ENCODE measurements at regions not wholly inside any gene's neighbourhood (a gene's known extent, or its start where the extent isn't known, plus 50 kb on each side); places are given as distances from the start of the nearest gene placed in this dataset.
"Not testable (repeated sequence)": the region's sequence is repeated elsewhere in the genome, so short reads cannot be mapped to it uniquely, and the experiment has no call there.

- Mint-ChIP-seq H3K9me3 (ENCODE audit: insufficient read depth) (no peaks in the 10 kb centered on the region), H3K4me1 (ENCODE audit: low read depth) (no peaks in the 10 kb centered on the region), H3K27ac (no peak overlapping the region), H3K4me3 (no peak overlapping the region), H3K36me3 (ENCODE audit: low read depth) (no peaks in the 10 kb centered on the region), H3K27me3 (ENCODE audit: low read depth) (no peaks in the 10 kb centered on the region)
- ChIA-PET POLR2A (no interaction called here), CTCF (no interaction called here)
- ATAC-seq: no peak
- no peak for DNase-seq
These were observed 97.1 kb downstream of the PLPPR4 start for GRCh38 chr1:99361406-99361805.

GRCh38 chr1:99363531-99363930 lies 99.2 kb downstream of the PLPPR4 start:
- Mint-ChIP-seq H3K9me3 (ENCODE audit: insufficient read depth) (no peaks in the 10 kb centered on the region), H3K27me3 (ENCODE audit: low read depth) (no peaks in the 10 kb centered on the region), H3K4me1 (ENCODE audit: low read depth) (no peaks in the 10 kb centered on the region), H3K27ac (no peak overlapping the region), H3K4me3 (no peak overlapping the region), H3K36me3 (ENCODE audit: low read depth) (no peaks in the 10 kb centered on the region)
- POLR2A ChIA-PET: no interaction called here
- ATAC-seq: no peak
- CTCF ChIA-PET: no interaction called here
- no peak for DNase-seq

GRCh38 chr1:99365141-99365540 lies 100.8 kb downstream of the PLPPR4 start:
- Mint-ChIP-seq H3K36me3 (ENCODE audit: low read depth) (no peaks in the 10 kb centered on the region), H3K4me3 (no peak overlapping the region), H3K27me3 (ENCODE audit: low read depth) (no peaks in the 10 kb centered on the region), H3K27ac (no peak overlapping the region), H3K4me1 (ENCODE audit: low read depth) (no peaks in the 10 kb centered on the region), H3K9me3 (ENCODE audit: insufficient read depth) (no peaks in the 10 kb centered on the region)
- POLR2A ChIA-PET: no interaction called here
- no peak for ATAC-seq
- CTCF ChIA-PET: no interaction called here
- DNase-seq: no peak

DNA sequence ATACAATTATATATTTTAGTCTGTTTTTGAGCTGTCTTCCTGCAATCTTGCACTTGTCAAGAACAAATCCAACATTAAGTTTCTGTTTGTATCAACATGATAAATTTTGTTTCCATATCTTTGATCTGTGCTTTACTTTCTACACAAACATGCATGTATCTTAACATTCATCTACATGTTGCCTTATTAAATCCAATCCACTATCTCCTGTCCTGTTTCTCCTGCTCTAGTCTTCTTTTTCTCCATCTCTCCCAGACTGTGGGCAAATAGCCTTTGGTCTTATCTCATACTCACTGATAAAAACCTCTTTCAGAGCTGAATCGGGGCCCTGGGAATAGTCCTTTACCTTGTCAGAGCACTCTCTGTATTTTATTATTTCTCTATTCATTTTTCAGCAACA lies 101.3 kb downstream of the PLPPR4 start:
- DNase-seq (no peak), ATAC-seq (no peak)
- Mint-ChIP-seq H3K4me3 (no peak overlapping the region), H3K27me3 (ENCODE audit: low read depth) (no peaks in the 10 kb centered on the region), H3K9me3 (ENCODE audit: insufficient read depth) (no peaks in the 10 kb centered on the region), H3K4me1 (ENCODE audit: low read depth) (no peaks in the 10 kb centered on the region), H3K27ac (no peak overlapping the region), H3K36me3 (ENCODE audit: low read depth) (no peaks in the 10 kb centered on the region)
- CTCF ChIA-PET: no interaction called here
- POLR2A ChIA-PET: no interaction called here

DNA sequence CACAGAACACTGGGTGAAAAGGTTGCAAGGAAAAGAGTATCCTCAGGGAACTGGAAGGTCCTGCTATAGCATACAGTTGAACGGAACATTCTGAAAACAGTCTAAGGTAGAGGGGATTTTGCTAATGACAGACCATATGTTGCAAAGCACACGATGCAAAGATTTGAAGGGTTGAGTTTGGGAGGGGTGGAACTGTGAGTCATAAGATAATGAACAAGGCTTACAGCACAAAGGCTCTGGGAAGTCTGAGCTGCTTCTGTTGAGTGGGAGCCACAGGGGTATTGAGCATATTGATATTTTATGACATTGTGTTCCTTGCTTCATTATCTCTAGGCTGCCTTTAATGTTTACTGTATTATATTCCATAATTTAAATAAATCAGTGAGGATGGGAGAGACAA lies 104.9 kb downstream of the PLPPR4 start:
- Mint-ChIP-seq H3K36me3 (ENCODE audit: low read depth) (no peaks in the 10 kb centered on the region), H3K27ac (no peak overlapping the region), H3K4me1 (ENCODE audit: low read depth) (peaks cover 7% of the 10 kb centered on the region), H3K27me3 (ENCODE audit: low read depth) (no peaks in the 10 kb centered on the region), H3K9me3 (ENCODE audit: insufficient read depth) (no peaks in the 10 kb centered on the region), H3K4me3 (no peak overlapping the region)
- POLR2A ChIA-PET: no interaction called here
- CTCF ChIA-PET: no interaction called here
- ATAC-seq: no peak
- DNase-seq: no peak

DNA sequence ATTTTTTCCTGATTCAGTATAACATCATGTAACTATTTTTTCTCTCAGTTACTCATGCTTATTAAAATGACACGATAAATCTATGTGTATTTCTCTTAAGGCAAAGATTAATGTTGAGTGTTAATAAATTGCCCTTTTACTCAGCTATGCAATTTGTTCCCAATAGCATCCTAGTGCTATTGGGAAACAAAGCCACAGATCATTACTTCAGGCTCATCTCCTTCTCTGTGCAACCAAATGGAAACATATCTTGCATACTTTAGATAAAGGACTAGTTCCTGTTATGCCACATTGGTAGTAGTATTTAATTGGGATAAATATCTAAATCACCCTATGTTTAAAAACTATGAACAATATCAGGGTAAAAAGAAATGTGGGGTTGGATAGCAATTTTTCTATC lies 106.2 kb downstream of the PLPPR4 start:
- DNase-seq (no peak), ATAC-seq (no peak)
- Mint-ChIP-seq H3K4me1 (ENCODE audit: low read depth) (peaks cover 7% of the 10 kb centered on the region), H3K4me3 (no peak overlapping the region), H3K9me3 (ENCODE audit: insufficient read depth) (no peaks in the 10 kb centered on the region), H3K27ac (no peak overlapping the region), H3K27me3 (ENCODE audit: low read depth) (no peaks in the 10 kb centered on the region), H3K36me3 (ENCODE audit: low read depth) (no peaks in the 10 kb centered on the region)
- CTCF ChIA-PET: no interaction called here
- POLR2A ChIA-PET: no interaction called here

- Mint-ChIP-seq H3K27ac (no peak overlapping the region), H3K4me3 (no peak overlapping the region), H3K36me3 (ENCODE audit: low read depth) (no peaks in the 10 kb centered on the region), H3K27me3 (ENCODE audit: low read depth) (no peaks in the 10 kb centered on the region), H3K9me3 (ENCODE audit: insufficient read depth) (no peaks in the 10 kb centered on the region), H3K4me1 (ENCODE audit: low read depth) (peaks cover 7% of the 10 kb centered on the region)
- ChIA-PET CTCF (no interaction called here), POLR2A (no interaction called here)
- ATAC-seq (no peak), DNase-seq (no peak)
These were observed 107.1 kb downstream of the PLPPR4 start for GRCh38 chr1:99371413-99371812.

DNA sequence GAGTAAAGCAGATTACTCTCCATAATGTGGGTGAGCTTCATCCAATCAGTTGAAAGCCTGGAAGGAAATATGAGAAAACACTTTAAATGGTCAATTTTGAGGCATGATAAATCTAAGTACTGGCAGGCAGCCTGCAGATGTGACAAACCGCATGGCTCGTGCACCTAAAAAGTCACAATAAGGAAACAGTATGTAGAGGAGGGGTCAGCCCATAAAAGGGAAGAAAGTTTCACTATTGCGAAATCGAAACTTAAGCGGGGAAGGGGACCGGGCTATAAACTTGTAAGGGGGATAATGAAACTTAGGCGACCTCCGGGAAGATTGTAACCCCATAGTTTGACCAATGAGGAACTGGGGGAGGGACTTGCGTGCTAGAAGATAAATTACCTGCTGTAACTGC lies 109.8 kb downstream of the PLPPR4 start:
- ATAC-seq: no peak
- H3K4me3 Mint-ChIP-seq: no peak overlapping the region
- H3K36me3 Mint-ChIP-seq (ENCODE audit: low read depth): no peaks in the 10 kb centered on the region
- CTCF ChIA-PET: no interaction called here
- H3K27ac Mint-ChIP-seq: no peak overlapping the region
- no peaks in the 10 kb centered on the region for H3K9me3 Mint-ChIP-seq (ENCODE audit: insufficient read depth)
- H3K27me3 Mint-ChIP-seq (ENCODE audit: low read depth): no peaks in the 10 kb centered on the region
- POLR2A ChIA-PET: no interaction called here
- DNase-seq: no peak
- peaks cover 7% of the 10 kb centered on the region for H3K4me1 Mint-ChIP-seq (ENCODE audit: low read depth)

DNA sequence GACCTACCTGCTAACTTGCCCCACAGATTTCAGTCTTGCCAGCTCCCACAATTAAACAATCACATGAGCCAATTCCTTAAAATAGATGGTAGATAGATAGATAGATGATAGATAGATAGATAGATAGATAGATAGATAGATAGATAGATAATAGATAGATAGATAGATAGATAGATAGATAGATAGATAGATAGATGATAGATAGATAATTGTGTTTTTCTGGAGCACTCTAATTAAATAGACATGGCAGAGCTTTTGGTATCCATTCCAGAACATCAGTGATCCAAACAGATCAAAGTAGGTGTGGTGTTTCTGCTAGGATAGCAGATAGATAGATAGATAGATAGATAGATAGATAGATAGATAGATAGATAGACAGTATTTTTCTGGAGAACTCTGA lies 110.4 kb downstream of the PLPPR4 start:
- CTCF ChIA-PET; POLR2A ChIA-PET; H3K36me3 Mint-ChIP-seq (ENCODE audit: low read depth); H3K27ac Mint-ChIP-seq; H3K9me3 Mint-ChIP-seq (ENCODE audit: insufficient read depth); ATAC-seq; DNase-seq; H3K4me1 Mint-ChIP-seq (ENCODE audit: low read depth); H3K27me3 Mint-ChIP-seq (ENCODE audit: low read depth); H3K4me3 Mint-ChIP-seq: not testable (repeated sequence)

GRCh38 chr1:99384021-99384420 lies 119.7 kb downstream of the PLPPR4 start:
- H3K4me1 Mint-ChIP-seq (ENCODE audit: low read depth): no peaks in the 10 kb centered on the region
- POLR2A ChIA-PET: no interaction called here
- H3K27me3 Mint-ChIP-seq (ENCODE audit: low read depth): no peaks in the 10 kb centered on the region
- no peak for DNase-seq
- no peaks in the 10 kb centered on the region for H3K9me3 Mint-ChIP-seq (ENCODE audit: insufficient read depth)
- H3K4me3 Mint-ChIP-seq: no peak overlapping the region
- CTCF ChIA-PET: no interaction called here
- no peak overlapping the region for H3K27ac Mint-ChIP-seq
- H3K36me3 Mint-ChIP-seq (ENCODE audit: low read depth): no peaks in the 10 kb centered on the region
- ATAC-seq: no peak

DNA sequence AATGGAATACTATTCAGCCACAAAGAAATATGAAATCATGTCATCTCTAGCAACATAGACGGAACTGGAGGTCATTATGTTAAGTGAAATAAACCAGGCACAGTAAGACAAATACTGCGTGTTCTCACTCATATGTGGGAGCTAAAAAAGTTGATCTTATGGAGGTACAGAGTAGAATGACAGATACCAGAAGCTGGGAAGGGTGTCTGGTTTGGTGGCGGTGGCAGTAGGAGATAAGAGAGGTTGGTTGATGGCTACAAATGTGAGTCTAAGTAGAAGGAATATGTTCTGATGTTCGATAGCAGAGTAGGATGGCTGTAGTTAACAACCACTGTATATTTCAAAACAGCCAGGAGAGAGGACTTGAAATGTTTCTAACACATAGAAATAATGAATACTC lies 121.6 kb downstream of the PLPPR4 start:
- H3K4me3 Mint-ChIP-seq: no peak overlapping the region
- CTCF ChIA-PET: no interaction called here
- POLR2A ChIA-PET: no interaction called here
- no peaks in the 10 kb centered on the region for H3K9me3 Mint-ChIP-seq (ENCODE audit: insufficient read depth)
- DNase-seq (no peak), ATAC-seq (no peak)
- no peak overlapping the region for H3K27ac Mint-ChIP-seq
- no peaks in the 10 kb centered on the region for H3K27me3 Mint-ChIP-seq (ENCODE audit: low read depth)
- no peaks in the 10 kb centered on the region for H3K4me1 Mint-ChIP-seq (ENCODE audit: low read depth)
- H3K36me3 Mint-ChIP-seq (ENCODE audit: low read depth): no peaks in the 10 kb centered on the region

DNA sequence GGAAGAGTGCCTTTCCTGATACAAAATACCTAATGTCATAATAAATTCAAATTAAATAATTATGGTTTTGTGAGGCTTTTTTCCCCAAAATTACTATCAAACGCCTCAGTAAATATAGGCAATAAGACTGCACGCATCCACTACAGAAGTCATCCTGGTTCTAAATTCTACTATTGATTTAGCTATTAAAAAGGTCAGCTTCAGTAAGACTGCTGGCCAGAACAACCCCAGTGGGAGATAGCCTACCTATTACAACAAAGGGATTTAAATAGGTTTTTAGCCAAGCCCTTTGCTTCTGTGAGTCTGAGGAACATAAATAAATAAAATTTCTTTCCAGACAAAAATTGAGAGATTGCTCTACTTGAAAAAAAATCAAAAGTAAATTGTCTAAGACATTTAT lies 132.1 kb downstream of the PLPPR4 start:
- DNase-seq (no peak), ATAC-seq (no peak)
- H3K36me3 Mint-ChIP-seq (ENCODE audit: low read depth): no peaks in the 10 kb centered on the region
- H3K27me3 Mint-ChIP-seq (ENCODE audit: low read depth): no peaks in the 10 kb centered on the region
- H3K27ac Mint-ChIP-seq: no peak overlapping the region
- CTCF ChIA-PET: no interaction called here
- no peaks in the 10 kb centered on the region for H3K4me1 Mint-ChIP-seq (ENCODE audit: low read depth)
- no peak overlapping the region for H3K4me3 Mint-ChIP-seq
- H3K9me3 Mint-ChIP-seq (ENCODE audit: insufficient read depth): no peaks in the 10 kb centered on the region
- POLR2A ChIA-PET: no interaction called here

DNA sequence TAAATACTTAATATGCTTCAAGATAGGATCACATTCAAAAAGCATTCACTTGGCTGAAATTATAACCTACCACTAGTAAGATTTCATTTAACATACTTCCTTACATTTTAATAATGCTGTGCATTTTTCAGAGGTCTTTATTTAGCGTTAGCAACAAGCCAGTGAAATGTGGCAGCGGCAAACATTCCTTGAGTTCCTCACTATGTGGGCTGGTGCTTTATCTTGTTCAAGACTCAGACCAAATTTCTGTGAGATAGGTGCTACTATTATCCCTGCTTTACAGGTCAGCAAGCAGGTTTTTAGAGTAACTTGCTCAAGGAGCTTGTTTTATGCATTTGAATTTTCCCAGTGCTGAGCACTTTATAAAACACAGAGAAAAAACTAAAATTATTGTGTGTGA lies 132.7 kb downstream of the PLPPR4 start:
- no peaks in the 10 kb centered on the region for H3K27me3 Mint-ChIP-seq (ENCODE audit: low read depth)
- H3K36me3 Mint-ChIP-seq (ENCODE audit: low read depth): no peaks in the 10 kb centered on the region
- POLR2A ChIA-PET: no interaction called here
- no peaks in the 10 kb centered on the region for H3K9me3 Mint-ChIP-seq (ENCODE audit: insufficient read depth)
- DNase-seq: no peak
- no peak overlapping the region for H3K4me3 Mint-ChIP-seq
- H3K4me1 Mint-ChIP-seq (ENCODE audit: low read depth): no peaks in the 10 kb centered on the region
- H3K27ac Mint-ChIP-seq: no peak overlapping the region
- CTCF ChIA-PET: no interaction called here
- no peak for ATAC-seq

- Mint-ChIP-seq H3K27me3 (ENCODE audit: low read depth) (no peaks in the 10 kb centered on the region), H3K9me3 (ENCODE audit: insufficient read depth) (no peaks in the 10 kb centered on the region), H3K4me3 (no peak overlapping the region), H3K36me3 (ENCODE audit: low read depth) (no peaks in the 10 kb centered on the region), H3K27ac (no peak overlapping the region), H3K4me1 (ENCODE audit: low read depth) (no peaks in the 10 kb centered on the region)
- ATAC-seq (no peak), DNase-seq (no peak)
- CTCF ChIA-PET: no interaction called here
- POLR2A ChIA-PET: no interaction called here
These were observed 133.6 kb downstream of the PLPPR4 start for GRCh38 chr1:99397863-99398262.

All from activated CD8-positive, alpha-beta T cell treated with anti-CD3 and anti-CD28 coated beads, Interleukin-2, amount 10 ng/mL, durations not matched to agents 7 days and 5 days (primary cell).